ENCODE measurements at regions not wholly inside any gene's neighbourhood (a gene's known extent, or its start where the extent isn't known, plus 50 kb on each side); places are given as distances from the start of the nearest gene placed in this dataset.

DNA sequence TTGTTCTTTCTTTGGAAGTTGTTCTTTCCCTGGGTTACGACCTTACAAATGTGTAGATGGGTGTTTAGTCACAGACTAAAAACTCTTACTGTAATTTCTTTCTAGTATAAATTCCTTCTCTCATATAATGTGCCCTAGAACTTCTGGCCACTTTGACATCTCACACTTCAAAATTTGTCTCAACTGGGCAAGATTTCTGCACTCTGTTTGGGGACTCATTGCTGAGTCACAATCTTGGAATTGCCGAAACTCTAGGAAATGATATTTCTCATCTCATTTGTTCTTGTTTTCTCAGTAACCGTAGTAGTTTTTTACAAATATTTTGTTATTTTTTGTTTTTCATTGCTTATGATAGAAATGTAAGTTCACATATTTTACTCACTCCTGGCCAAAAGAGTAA lies 2523.2 kb upstream of the PCDH20 start:
- Histone ChIP-seq H3K4me1 (no peaks in the 10 kb centered on the region), H3K4me3 (no peak overlapping the region), H3K9ac (ENCODE audit: low read depth in 2 of 2, low read length in 2 of 2) (no peak overlapping the region), H3K36me3 (no peaks in the 10 kb centered on the region), H3K27me3 (no peaks in the 10 kb centered on the region), H3K27ac (no peak overlapping the region), H3K9me3 (no peaks in the 10 kb centered on the region)
- TF ChIP-seq, protein P1, sequence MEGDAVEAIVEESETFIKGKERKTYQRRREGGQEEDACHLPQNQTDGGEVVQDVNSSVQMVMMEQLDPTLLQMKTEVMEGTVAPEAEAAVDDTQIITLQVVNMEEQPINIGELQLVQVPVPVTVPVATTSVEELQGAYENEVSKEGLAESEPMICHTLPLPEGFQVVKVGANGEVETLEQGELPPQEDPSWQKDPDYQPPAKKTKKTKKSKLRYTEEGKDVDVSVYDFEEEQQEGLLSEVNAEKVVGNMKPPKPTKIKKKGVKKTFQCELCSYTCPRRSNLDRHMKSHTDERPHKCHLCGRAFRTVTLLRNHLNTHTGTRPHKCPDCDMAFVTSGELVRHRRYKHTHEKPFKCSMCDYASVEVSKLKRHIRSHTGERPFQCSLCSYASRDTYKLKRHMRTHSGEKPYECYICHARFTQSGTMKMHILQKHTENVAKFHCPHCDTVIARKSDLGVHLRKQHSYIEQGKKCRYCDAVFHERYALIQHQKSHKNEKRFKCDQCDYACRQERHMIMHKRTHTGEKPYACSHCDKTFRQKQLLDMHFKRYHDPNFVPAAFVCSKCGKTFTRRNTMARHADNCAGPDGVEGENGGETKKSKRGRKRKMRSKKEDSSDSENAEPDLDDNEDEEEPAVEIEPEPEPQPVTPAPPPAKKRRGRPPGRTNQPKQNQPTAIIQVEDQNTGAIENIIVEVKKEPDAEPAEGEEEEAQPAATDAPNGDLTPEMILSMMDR (IDR thresholded peaks at IDR 0.05): no peak
- intact Hi-C loops (cut with DNase I): no loop called here
- no peak for DNase-seq

DNA sequence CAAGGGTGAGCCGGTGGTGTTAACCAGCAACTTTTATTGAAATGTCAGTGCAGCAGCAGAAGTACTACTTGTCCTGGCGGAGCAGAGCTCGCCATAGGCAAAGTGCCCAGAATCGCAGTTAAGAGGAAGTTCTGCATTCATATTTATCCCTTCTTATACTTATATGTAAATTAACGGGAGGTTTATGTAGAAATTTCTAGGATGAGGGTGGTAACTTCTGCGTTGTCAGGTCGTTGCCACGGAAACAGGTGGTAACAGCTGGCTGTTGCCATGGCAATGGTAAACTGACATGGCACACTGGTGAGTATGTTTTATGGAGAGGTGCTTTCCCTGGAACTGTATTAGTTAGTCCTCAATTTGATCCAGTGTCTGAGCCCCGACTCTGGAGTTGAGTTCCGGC lies 2494.9 kb upstream of the PCDH20 start:
- no peaks in the 10 kb centered on the region for H3K4me1 ChIP-seq
- no peak overlapping the region for H3K4me3 ChIP-seq
- no peaks in the 10 kb centered on the region for H3K9me3 ChIP-seq
- no peak overlapping the region for H3K9ac ChIP-seq (ENCODE audit: low read depth in 2 of 2, low read length in 2 of 2)
- H3K27me3 ChIP-seq: no peaks in the 10 kb centered on the region
- intact Hi-C loops (cut with DNase I): no loop called here
- no peak for DNase-seq
- TF ChIP-seq, protein P1 (IDR thresholded peaks at IDR 0.05): no peak
- H3K36me3 ChIP-seq: no peaks in the 10 kb centered on the region
- H3K27ac ChIP-seq: no peak overlapping the region

DNA sequence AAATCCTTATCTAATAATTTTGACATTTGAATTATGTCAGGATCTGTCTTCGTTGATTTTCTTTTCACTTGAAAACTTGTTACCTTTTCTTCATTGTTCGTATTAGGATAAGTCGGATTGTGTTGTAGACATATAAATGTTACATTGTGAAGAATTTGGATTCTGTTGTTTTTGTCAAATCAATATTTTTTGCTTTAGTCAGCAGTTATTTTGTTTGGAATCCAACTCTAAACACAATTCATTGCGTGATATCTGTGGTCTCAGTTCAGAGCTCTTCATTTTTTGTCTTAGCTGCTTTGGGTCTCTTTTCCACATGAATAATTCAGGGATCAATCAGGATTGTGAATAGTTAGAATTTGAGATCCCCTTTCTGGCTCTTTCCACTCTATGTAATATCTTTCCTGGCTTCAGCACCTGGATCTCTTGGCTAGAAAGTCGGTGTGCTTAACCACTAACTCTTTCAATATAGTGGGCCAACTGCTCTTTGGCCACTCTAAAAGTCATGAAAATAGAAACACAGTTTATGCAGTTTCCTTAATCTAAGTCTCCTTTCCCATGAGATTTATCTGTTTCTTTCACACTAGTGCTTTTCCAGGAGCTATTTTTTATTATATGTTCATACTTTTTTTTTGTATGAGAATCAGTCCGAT lies 2494.2 kb upstream of the PCDH20 start:
- intact Hi-C loops (cut with DNase I): no loop called here
- Histone ChIP-seq H3K9ac (ENCODE audit: low read depth in 2 of 2, low read length in 2 of 2) (no peak overlapping the region), H3K27me3 (no peaks in the 10 kb centered on the region), H3K4me3 (no peak overlapping the region), H3K9me3 (no peaks in the 10 kb centered on the region), H3K36me3 (no peaks in the 10 kb centered on the region), H3K4me1 (no peaks in the 10 kb centered on the region), H3K27ac (no peak overlapping the region)
- TF ChIP-seq, protein P1 (IDR thresholded peaks at IDR 0.05): no peak
- no peak for DNase-seq

DNA sequence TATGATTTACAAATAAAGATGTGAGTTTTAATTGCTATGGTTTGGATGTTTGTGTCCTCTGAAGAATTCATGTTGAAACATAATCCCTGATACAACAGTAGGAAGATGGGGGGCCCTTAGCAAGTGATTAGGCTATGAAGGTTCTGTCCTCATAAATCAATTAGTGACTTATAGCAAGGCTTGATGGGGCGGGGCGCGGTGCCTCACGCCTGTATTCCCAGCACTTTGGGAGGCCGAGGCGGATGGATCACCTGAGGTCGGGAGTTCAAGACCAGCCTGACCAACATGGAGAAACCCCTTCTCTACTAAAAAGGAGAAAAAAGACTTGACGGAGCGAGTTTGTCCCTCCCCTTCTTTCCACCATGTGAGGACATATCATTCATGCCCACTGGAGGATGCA lies 2486.5 kb upstream of the PCDH20 start:
- Histone ChIP-seq H3K36me3 (no peaks in the 10 kb centered on the region), H3K9me3 (no peaks in the 10 kb centered on the region), H3K27ac (no peak overlapping the region), H3K4me1 (no peaks in the 10 kb centered on the region), H3K4me3 (no peak overlapping the region), H3K27me3 (no peaks in the 10 kb centered on the region), H3K9ac (ENCODE audit: low read depth in 2 of 2, low read length in 2 of 2) (no peak overlapping the region)
- TF ChIP-seq, protein P1 (IDR thresholded peaks at IDR 0.05): no peak
- intact Hi-C loops (cut with DNase I): no loop called here
- DNase-seq: no peak

DNA sequence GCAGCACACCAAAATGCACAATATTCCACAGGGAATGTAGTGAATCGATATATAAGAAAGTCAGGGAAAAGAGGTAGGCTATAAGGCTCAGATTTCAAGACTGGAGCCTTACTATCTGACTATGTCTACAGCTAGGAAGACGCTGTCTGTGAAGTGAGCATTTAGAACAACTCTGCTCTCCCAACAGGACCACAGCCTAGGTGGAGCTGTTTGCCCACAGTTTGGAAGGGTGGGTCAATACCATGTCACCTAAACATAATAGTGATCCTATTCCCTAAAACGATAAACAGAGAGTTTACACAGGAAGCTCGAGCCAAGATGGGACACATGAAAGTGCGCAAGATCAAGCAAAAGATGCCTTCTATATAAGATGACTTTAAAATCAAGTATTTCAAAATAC lies 2486.0 kb upstream of the PCDH20 start:
- no peaks in the 10 kb centered on the region for H3K36me3 ChIP-seq
- intact Hi-C loops (cut with DNase I): no loop called here
- no peak overlapping the region for H3K9ac ChIP-seq (ENCODE audit: low read depth in 2 of 2, low read length in 2 of 2)

More for the DNA sequence above, 2486.0 kb upstream of the PCDH20 start:
- no peak overlapping the region for H3K4me3 ChIP-seq
- TF ChIP-seq, protein P1 (IDR thresholded peaks at IDR 0.05): no peak
- no peaks in the 10 kb centered on the region for H3K4me1 ChIP-seq
- no peaks in the 10 kb centered on the region for H3K9me3 ChIP-seq
- H3K27ac ChIP-seq: no peak overlapping the region
- DNase-seq: no peak
- no peaks in the 10 kb centered on the region for H3K27me3 ChIP-seq

All from colonic mucosa (tissue), 4 donors.